ENCODE measurements at regions not wholly inside any gene's neighbourhood (a gene's known extent, or its start where the extent isn't known, plus 50 kb on each side); places are given as distances from the start of the nearest gene placed in this dataset.
A peak's percentile ranks its signal among the peaks of the same experiment; 100 is the strongest.

DNA sequence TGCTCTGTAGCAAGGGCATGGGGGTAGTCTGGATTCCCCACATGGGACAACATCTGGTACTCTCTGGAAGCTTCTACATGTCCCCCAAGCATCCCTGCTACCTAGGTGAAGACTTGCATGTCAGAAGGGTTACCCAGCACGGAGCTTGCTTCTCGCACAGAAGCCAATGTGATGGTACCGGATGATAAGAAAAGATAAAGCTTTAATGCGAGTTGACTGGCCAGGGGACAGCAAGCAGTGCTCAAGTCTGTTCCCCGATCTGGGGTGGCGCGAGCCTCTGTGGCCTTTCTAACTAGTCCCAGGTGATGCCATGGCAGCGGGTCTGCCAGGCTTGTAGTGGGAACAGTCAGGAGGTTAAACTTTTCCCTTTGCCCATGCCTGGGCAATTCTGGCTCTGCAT, 70.0 kb upstream of the TIAM2 start:
- H3K9me3 ChIP-seq (ENCODE audit: control insufficient read depth in 2 of 2, low read length in 2 of 2) = no peaks in the 10 kb centered on the region
- Mint-ChIP-seq H3K27ac (no peak overlapping the region), H3K36me3 (no peaks in the 10 kb centered on the region), H3K4me1 (peaks cover 5 to 19% (median 7%) of the 10 kb centered on the region in 4 donors), H3K4me3 (no peak overlapping the region), H3K9me3 (no peaks in the 10 kb centered on the region), H3K27me3 (no peaks in the 10 kb centered on the region)
- no peak for ATAC-seq (ENCODE audit: low read depth in 2 of 2)
- no peaks in the 10 kb centered on the region for H3K4me1 ChIP-seq (ENCODE audit: control insufficient read depth, insufficient read depth, low read length, poor library complexity, severe bottlenecking)
- DNase-seq = no peak
- H3K27ac ChIP-seq (ENCODE audit: insufficient read depth, low read length, poor library complexity, severe bottlenecking) = no peak overlapping the region
- H3K36me3 ChIP-seq (ENCODE audit: control insufficient read depth, insufficient read depth, low read length) = no peaks in the 10 kb centered on the region
- no peaks in the 10 kb centered on the region for H3K27me3 ChIP-seq (ENCODE audit: control insufficient read depth, insufficient read depth, low read length)
- no peak overlapping the region for H3K4me3 ChIP-seq (ENCODE audit: low read depth, low read length)

DNA sequence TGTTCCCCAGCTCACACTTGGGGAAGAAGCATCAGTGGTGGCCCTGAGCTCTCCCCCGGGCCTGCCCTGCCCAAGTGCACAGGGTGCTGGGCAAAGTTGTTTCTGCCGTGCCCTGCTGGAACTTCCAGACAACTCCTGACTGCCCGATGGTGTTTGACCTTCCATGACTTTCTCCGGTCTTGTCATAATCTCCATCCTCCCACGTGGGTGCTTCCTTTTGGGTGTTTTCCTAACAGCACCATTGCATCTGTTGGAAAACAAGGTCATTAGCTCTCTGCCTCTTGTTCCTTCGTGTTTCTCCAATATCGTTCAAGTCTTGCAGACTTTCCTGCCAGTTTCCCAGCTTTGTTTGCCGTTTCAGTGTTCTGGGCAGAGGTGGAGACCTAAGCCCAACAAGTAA, 68.7 kb upstream of the TIAM2 start:
- no peaks in the 10 kb centered on the region for H3K9me3 ChIP-seq (ENCODE audit: control insufficient read depth in 2 of 2, low read length in 2 of 2)
- H3K4me1 Mint-ChIP-seq = peaks cover 5 to 19% (median 7%) of the 10 kb centered on the region in 4 donors
- H3K4me3 ChIP-seq (ENCODE audit: low read depth, low read length) = no peak overlapping the region
- ATAC-seq (ENCODE audit: low read depth in 2 of 2) (no peak), DNase-seq (no peak)
- no peak overlapping the region for H3K27ac Mint-ChIP-seq
- H3K36me3 ChIP-seq (ENCODE audit: control insufficient read depth, insufficient read depth, low read length) = no peaks in the 10 kb centered on the region
- H3K4me3 Mint-ChIP-seq = no peak overlapping the region
- H3K36me3 Mint-ChIP-seq = no peaks in the 10 kb centered on the region
- H3K27ac ChIP-seq (ENCODE audit: insufficient read depth, low read length, poor library complexity, severe bottlenecking) = no peak overlapping the region
- H3K27me3 Mint-ChIP-seq = no peaks in the 10 kb centered on the region
- H3K4me1 ChIP-seq (ENCODE audit: control insufficient read depth, insufficient read depth, low read length, poor library complexity, severe bottlenecking) = no peaks in the 10 kb centered on the region
- no peaks in the 10 kb centered on the region for H3K27me3 ChIP-seq (ENCODE audit: control insufficient read depth, insufficient read depth, low read length)
- no peaks in the 10 kb centered on the region for H3K9me3 Mint-ChIP-seq

DNA sequence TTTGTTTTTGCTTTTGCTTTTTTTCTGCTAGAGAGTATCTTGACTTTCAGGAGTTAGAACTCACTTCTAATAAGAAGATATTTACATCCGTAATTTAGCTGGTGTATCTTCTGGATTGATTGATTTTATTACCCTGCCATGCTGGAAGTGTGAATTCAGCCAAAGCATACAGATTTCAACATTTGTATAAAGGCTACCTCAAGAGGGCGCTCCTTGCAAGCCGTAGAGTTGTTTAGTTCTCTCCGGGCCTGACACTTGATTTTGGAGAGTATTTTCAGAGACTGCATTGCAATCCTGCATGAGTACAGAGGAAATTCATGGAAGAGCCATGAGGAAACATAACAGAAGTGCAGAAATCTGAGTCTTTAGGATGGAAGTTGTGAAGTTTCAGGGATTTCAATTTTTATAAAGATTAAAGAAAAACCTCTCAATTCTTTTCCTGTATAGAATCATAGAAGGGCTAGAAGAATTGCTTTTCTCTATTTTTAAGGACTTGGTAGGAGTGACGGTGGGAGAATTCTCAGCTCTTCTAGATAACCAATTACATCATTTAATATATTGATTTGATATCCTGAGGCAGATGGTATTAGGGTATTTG, 66.7 kb upstream of the TIAM2 start:
- no peak overlapping the region for H3K27ac ChIP-seq (ENCODE audit: insufficient read depth, low read length, poor library complexity, severe bottlenecking)
- Mint-ChIP-seq H3K27ac (no peak overlapping the region), H3K4me3 (no peak overlapping the region), H3K27me3 (no peaks in the 10 kb centered on the region), H3K9me3 (no peaks in the 10 kb centered on the region), H3K36me3 (peaks cover 4% of the 10 kb centered on the region), H3K4me1 (peaks cover 3 to 12% (median 6%) of the 10 kb centered on the region in 4 donors)
- no peaks in the 10 kb centered on the region for H3K36me3 ChIP-seq (ENCODE audit: control insufficient read depth, insufficient read depth, low read length)
- no peaks in the 10 kb centered on the region for H3K9me3 ChIP-seq (ENCODE audit: control insufficient read depth in 2 of 2, low read length in 2 of 2)
- H3K27me3 ChIP-seq (ENCODE audit: control insufficient read depth, insufficient read depth, low read length) = no peaks in the 10 kb centered on the region
- H3K4me1 ChIP-seq (ENCODE audit: control insufficient read depth, insufficient read depth, low read length, poor library complexity, severe bottlenecking) = no peaks in the 10 kb centered on the region
- H3K4me3 ChIP-seq (ENCODE audit: low read depth, low read length) = no peak overlapping the region
- peak in 1 of 2 donors; percentile 53 for ATAC-seq (ENCODE audit: low read depth in 2 of 2)
- peak; percentile 3 to 76 (median 49) for DNase-seq

DNA sequence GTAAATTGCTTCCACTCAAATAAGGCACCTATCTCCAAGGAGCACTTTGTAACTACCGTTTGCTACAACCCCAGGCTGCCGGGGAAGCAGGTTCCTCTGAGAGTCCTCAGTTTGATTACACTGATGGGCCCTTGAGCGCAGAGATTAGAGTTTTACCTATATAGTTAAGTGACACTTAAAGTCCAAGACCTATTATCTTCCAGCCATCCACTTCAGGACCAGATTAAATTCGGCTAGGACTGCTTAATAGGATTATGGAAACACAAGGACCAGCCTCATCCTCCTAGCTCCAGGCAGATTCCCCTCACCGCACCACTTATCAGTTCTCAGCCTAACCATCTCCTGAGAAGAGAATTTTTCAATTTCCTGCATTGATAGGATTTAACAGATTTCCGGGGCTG, 64.7 kb upstream of the TIAM2 start:
- H3K4me1 ChIP-seq (ENCODE audit: control insufficient read depth, insufficient read depth, low read length, poor library complexity, severe bottlenecking) = no peaks in the 10 kb centered on the region

DNA sequence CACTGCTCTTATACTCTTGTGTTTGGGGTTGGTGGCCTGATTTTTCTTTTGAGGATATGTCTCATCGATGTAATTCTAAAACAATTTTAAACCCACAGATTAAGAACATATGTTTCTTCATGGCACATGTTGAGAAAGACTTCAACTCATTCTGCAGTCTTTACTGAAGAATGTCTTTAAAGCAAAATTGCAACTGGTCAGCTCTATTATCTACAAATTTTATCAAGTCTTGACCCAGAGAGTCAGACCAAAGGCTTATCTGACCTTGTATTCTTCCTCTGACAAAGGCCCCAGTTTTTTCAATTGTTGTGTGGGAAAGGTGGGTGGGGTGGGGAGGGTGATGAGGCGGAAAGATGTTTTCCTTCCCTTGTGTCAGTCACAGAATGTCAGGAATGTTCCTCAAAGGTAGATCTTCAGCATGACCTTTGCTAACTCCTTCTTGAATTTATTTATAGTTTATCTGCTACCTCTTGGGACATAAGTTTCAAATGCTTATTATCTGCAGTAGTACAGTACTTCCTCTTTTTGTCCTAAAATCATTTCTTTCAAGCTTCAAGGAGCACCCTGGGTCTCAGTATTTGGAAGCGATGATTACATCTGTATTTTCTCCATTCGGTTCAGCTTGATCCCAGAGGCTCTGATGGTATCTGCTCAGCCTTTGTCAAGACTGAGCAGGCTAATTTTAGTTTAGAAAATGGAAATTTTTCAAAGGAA, 63.2 kb upstream of the TIAM2 start:
- no peak overlapping the region for H3K27ac ChIP-seq (ENCODE audit: insufficient read depth, low read length, poor library complexity, severe bottlenecking)
- Mint-ChIP-seq H3K4me1 (peaks cover 0 to 10% (median 5%) of the 10 kb centered on the region in 4 donors), H3K9me3 (no peaks in the 10 kb centered on the region), H3K27ac (no peak overlapping the region), H3K36me3 (peaks cover 10% of the 10 kb centered on the region), H3K27me3 (no peaks in the 10 kb centered on the region), H3K4me3 (no peak overlapping the region)
- H3K4me3 ChIP-seq (ENCODE audit: low read depth, low read length) = no peak overlapping the region
- no peak for ATAC-seq (ENCODE audit: low read depth in 2 of 2)
- no peaks in the 10 kb centered on the region for H3K36me3 ChIP-seq (ENCODE audit: control insufficient read depth, insufficient read depth, low read length)
- H3K27me3 ChIP-seq (ENCODE audit: control insufficient read depth, insufficient read depth, low read length) = no peaks in the 10 kb centered on the region
- no peak for DNase-seq
- no peaks in the 10 kb centered on the region for H3K4me1 ChIP-seq (ENCODE audit: control insufficient read depth, insufficient read depth, low read length, poor library complexity, severe bottlenecking)
- H3K9me3 ChIP-seq (ENCODE audit: control insufficient read depth in 2 of 2, low read length in 2 of 2) = no peaks in the 10 kb centered on the region

More for the DNA sequence above, 64.7 kb upstream of the TIAM2 start:
- Histone ChIP-seq H3K27me3 (ENCODE audit: control insufficient read depth, insufficient read depth, low read length) (no peaks in the 10 kb centered on the region), H3K27ac (ENCODE audit: insufficient read depth, low read length, poor library complexity, severe bottlenecking) (no peak overlapping the region), H3K9me3 (ENCODE audit: control insufficient read depth in 2 of 2, low read length in 2 of 2) (no peaks in the 10 kb centered on the region), H3K4me3 (ENCODE audit: low read depth, low read length) (no peak overlapping the region), H3K36me3 (ENCODE audit: control insufficient read depth, insufficient read depth, low read length) (no peaks in the 10 kb centered on the region)
- Mint-ChIP-seq H3K27ac (no peak overlapping the region), H3K27me3 (no peaks in the 10 kb centered on the region), H3K9me3 (no peaks in the 10 kb centered on the region), H3K4me3 (no peak overlapping the region), H3K36me3 (peaks cover 9% of the 10 kb centered on the region), H3K4me1 (peaks cover 0 to 10% (median 5%) of the 10 kb centered on the region in 4 donors)
- DNase-seq (no peak), ATAC-seq (ENCODE audit: low read depth in 2 of 2) (no peak)

DNA sequence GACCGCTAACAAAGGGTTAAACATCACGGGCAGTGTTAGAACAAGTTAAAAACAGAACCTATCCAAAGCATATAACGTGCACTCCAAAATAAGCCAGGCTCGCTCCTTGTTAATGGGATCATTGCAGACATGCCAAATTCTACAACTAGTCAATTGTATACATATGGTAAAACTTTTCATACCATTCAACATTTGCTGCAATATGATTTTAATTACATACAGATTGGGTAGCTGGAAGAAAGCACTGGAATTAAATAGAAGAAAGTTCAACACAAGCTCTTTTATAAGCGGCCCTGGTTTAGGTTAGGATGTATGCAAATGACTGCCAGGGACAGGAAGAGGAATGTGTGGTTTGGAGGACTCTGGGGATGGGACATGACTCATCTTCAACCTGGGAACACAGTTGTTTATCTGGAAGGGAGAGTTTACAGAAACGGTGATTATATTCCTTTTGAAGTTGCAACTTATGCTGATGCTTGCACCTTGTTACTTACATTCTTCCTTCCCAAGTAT, 62.5 kb upstream of the TIAM2 start:
- H3K27ac Mint-ChIP-seq = no peak overlapping the region
- no peaks in the 10 kb centered on the region for H3K4me1 ChIP-seq (ENCODE audit: control insufficient read depth, insufficient read depth, low read length, poor library complexity, severe bottlenecking)
- H3K9me3 Mint-ChIP-seq = no peaks in the 10 kb centered on the region
- DNase-seq = no peak
- no peak overlapping the region for H3K4me3 ChIP-seq (ENCODE audit: low read depth, low read length)
- no peaks in the 10 kb centered on the region for H3K36me3 ChIP-seq (ENCODE audit: control insufficient read depth, insufficient read depth, low read length)
- H3K36me3 Mint-ChIP-seq = peaks cover 10% of the 10 kb centered on the region
- no peak overlapping the region for H3K4me3 Mint-ChIP-seq
- ATAC-seq (ENCODE audit: low read depth in 2 of 2) = no peak
- H3K27me3 Mint-ChIP-seq = no peaks in the 10 kb centered on the region
- no peaks in the 10 kb centered on the region for H3K27me3 ChIP-seq (ENCODE audit: control insufficient read depth, insufficient read depth, low read length)
- peaks cover 0 to 10% (median 5%) of the 10 kb centered on the region in 4 donors for H3K4me1 Mint-ChIP-seq
- no peak overlapping the region for H3K27ac ChIP-seq (ENCODE audit: insufficient read depth, low read length, poor library complexity, severe bottlenecking)
- no peaks in the 10 kb centered on the region for H3K9me3 ChIP-seq (ENCODE audit: control insufficient read depth in 2 of 2, low read length in 2 of 2)

DNA sequence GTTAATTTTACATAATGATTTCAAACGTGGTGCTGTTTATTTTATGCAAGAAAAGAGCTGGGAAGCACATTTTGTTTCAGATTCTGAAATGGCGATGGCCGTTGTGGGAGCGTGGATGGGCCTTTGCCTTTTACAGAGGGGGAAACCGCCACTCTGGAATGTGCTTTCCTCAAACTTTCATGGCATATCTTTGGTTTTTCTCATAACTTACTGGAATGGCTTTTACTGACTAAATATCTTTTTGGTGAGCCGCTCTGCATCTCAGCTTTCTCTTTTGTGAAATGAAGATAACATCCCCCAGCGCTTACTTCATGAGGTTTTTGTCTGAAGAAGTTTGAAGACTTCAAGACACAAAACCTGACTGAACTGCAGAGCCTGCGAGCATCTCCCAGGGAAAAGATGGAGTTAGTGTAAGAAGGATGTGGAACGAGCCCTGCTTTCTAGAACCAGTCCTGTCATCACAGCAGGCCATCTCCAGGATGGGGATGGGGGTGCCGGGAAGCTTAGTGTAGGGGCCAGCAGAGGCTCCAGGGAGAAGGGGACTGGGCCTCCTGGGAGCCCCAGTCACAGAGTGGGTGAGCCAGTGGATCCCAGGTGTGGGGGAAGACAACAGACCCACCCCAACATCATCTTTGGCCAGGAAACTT, 61.8 kb upstream of the TIAM2 start:
- Mint-ChIP-seq H3K9me3 (no peaks in the 10 kb centered on the region), H3K4me3 (no peak overlapping the region), H3K36me3 (peaks cover 10% of the 10 kb centered on the region), H3K27me3 (no peaks in the 10 kb centered on the region), H3K4me1 (peaks cover 0 to 8% (median 3%) of the 10 kb centered on the region in 4 donors), H3K27ac (no peak overlapping the region)
- no peak overlapping the region for H3K4me3 ChIP-seq (ENCODE audit: low read depth, low read length)
- no peaks in the 10 kb centered on the region for H3K36me3 ChIP-seq (ENCODE audit: control insufficient read depth, insufficient read depth, low read length)
- H3K27ac ChIP-seq (ENCODE audit: insufficient read depth, low read length, poor library complexity, severe bottlenecking) = no peak overlapping the region
- ATAC-seq (ENCODE audit: low read depth in 2 of 2) (no peak), DNase-seq (no peak)
- no peaks in the 10 kb centered on the region for H3K4me1 ChIP-seq (ENCODE audit: control insufficient read depth, insufficient read depth, low read length, poor library complexity, severe bottlenecking)
- H3K9me3 ChIP-seq (ENCODE audit: control insufficient read depth in 2 of 2, low read length in 2 of 2) = no peaks in the 10 kb centered on the region
- H3K27me3 ChIP-seq (ENCODE audit: control insufficient read depth, insufficient read depth, low read length) = no peaks in the 10 kb centered on the region

Data from CD4-positive, CD25-positive, alpha-beta regulatory T cell (primary cell).